ENCODE measurements at regions not wholly inside any gene's neighbourhood (a gene's known extent, or its start where the extent isn't known, plus 50 kb on each side); places are given as distances from the start of the nearest gene placed in this dataset.

DNA sequence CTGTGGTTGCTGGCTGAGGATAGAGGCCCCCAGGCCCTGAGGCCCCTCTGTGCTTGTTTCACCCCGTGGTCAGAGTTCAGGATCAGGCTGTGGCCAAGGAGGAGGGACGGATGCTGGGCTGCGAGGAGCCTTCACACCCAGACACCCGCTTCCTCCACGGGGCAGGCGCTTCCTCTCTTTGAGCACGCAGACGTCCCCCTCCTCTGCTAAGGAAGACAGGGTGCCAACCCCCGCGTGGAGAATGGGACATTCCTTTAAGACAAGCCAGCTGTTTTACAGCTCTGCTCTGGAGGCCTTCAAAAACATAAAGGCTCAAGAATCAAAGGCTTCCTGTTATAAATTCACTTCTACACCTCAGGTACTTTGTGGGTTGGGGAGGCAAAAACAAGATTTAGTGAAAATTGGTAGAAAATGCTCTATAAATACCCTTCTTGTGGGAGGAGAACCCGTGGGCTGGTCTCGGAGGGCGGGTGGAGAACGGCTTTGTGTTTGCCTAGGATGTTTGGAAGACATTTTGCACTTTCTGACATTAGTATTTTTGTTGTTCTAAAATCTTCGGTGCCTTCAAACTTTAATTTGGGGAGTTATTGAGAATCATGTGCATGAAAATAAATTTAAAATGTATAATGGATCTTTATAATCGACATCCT lies 60.8 kb upstream of the FOXF1 start:
- H3K4me1 ChIP-seq = no peaks in the 10 kb centered on the region
- ATAC-seq (no peak), DNase-seq (ENCODE audit: low read depth in 1 of 2, low spot score in 1 of 2) (no peak), FAIRE-seq (no peak)
- ChIA-PET CTCF (no interaction called here), POLR2A (no interaction called here)
- H3K4me2 ChIP-seq = no peak overlapping the region
- H3K27ac ChIP-seq = no peak overlapping the region
- no peak for TF ChIP-seq CHD2 (IDR thresholded peaks at IDR 0.05; ENCODE audit: low read length, partially characterized antibody)
- no peak for TF ChIP-seq POLR2A (IDR thresholded peaks at IDR 0.05; ENCODE audit: low read length)
- TF ChIP-seq, protein P1, sequence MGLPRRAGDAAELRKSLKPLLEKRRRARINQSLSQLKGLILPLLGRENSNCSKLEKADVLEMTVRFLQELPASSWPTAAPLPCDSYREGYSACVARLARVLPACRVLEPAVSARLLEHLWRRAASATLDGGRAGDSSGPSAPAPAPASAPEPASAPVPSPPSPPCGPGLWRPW (IDR thresholded peaks at IDR 0.05) = no peak
- TF ChIP-seq GATA3 (IDR thresholded peaks at IDR 0.05; ENCODE audit: borderline replicate concordance) = no peak
- TF ChIP-seq JUN (IDR thresholded peaks at IDR 0.05) = no peak
- TF ChIP-seq FOSL2 (IDR thresholded peaks at IDR 0.05) = no peak
- no peak for TF ChIP-seq FOSL2 (CRISPR knock-in tag; IDR thresholded peaks at IDR 0.05)
- no peak for TF ChIP-seq HOXB13 (CRISPR knock-in tag; IDR thresholded peaks at IDR 0.05; ENCODE audit: low read depth)
- no peak for TF ChIP-seq CBX2 (IDR thresholded peaks at IDR 0.05; ENCODE audit: borderline replicate concordance, low read depth)
- no peak for TF ChIP-seq KDM1A (IDR thresholded peaks at IDR 0.05; ENCODE audit: low read depth)
- no peak for TF ChIP-seq CEBPB (IDR thresholded peaks at IDR 0.05)
- no peak for TF ChIP-seq ZFP36 (IDR thresholded peaks at IDR 0.05; ENCODE audit: borderline replicate concordance, partially characterized antibody)
- no peak for TF ChIP-seq NPAS2 (CRISPR knock-in tag; IDR thresholded peaks at IDR 0.05; ENCODE audit: borderline replicate concordance)
- no peak for TF ChIP-seq MYC (IDR thresholded peaks at IDR 0.05; ENCODE audit: borderline replicate concordance, low read length)
- no peak for TF ChIP-seq RCOR1 (IDR thresholded peaks at IDR 0.05; ENCODE audit: low read depth, low read length)
- no peak for TF ChIP-seq RFX5 (IDR thresholded peaks at IDR 0.05)
- no peak for TF ChIP-seq HOXA7 (CRISPR knock-in tag; IDR thresholded peaks at IDR 0.05)
- no peak for TF ChIP-seq ZC3H11A (IDR thresholded peaks at IDR 0.05)
- TF ChIP-seq, protein P2, sequence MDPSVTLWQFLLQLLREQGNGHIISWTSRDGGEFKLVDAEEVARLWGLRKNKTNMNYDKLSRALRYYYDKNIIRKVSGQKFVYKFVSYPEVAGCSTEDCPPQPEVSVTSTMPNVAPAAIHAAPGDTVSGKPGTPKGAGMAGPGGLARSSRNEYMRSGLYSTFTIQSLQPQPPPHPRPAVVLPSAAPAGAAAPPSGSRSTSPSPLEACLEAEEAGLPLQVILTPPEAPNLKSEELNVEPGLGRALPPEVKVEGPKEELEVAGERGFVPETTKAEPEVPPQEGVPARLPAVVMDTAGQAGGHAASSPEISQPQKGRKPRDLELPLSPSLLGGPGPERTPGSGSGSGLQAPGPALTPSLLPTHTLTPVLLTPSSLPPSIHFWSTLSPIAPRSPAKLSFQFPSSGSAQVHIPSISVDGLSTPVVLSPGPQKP (IDR thresholded peaks at IDR 0.05; ENCODE audit: low read depth, low read length) = no peak
- TF ChIP-seq HEYL (CRISPR knock-in tag; IDR thresholded peaks at IDR 0.05) = no peak
- TF ChIP-seq KDM5A (IDR thresholded peaks at IDR 0.05) = no peak
- H3K9me3 ChIP-seq = peaks cover 14% of the 10 kb centered on the region; the same call in 2 of the 3 replicates
- H3K4me3 ChIP-seq = no peak overlapping the region
- 16% methylated on average over 13 of the region's 16 CpGs for WGBS (ENCODE audit: missing lambda C conversion rate)

DNA sequence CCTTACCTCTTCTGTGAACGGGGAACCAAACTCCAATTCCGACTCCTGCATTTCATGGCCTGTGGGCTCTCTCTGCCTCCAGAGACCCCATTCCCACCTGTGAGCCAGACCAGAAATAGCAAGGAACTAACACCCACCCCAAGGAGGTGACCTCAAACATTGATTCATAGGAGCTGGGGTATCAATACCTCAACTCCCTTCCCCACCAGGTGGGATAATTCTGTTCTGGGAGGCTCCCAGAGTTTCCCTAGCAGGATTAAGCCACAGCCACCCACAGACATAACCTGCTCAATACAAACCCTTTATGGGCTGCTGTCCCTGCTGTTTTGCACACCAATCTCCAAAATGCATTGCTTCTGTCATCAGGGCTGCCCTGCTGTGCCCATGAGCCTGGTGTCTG lies 59.6 kb upstream of the FOXF1 start:
- ChIA-PET CTCF (no interaction called here), POLR2A (no interaction called here)
- FAIRE-seq (no peak), ATAC-seq (no peak), DNase-seq (ENCODE audit: low read depth in 1 of 2, low spot score in 1 of 2) (no peak)
- TF ChIP-seq RFX5 (IDR thresholded peaks at IDR 0.05) = no peak
- TF ChIP-seq BHLHE40 (IDR thresholded peaks at IDR 0.05; ENCODE audit: low read depth, low read length) = no peak
- TF ChIP-seq, protein P3, sequence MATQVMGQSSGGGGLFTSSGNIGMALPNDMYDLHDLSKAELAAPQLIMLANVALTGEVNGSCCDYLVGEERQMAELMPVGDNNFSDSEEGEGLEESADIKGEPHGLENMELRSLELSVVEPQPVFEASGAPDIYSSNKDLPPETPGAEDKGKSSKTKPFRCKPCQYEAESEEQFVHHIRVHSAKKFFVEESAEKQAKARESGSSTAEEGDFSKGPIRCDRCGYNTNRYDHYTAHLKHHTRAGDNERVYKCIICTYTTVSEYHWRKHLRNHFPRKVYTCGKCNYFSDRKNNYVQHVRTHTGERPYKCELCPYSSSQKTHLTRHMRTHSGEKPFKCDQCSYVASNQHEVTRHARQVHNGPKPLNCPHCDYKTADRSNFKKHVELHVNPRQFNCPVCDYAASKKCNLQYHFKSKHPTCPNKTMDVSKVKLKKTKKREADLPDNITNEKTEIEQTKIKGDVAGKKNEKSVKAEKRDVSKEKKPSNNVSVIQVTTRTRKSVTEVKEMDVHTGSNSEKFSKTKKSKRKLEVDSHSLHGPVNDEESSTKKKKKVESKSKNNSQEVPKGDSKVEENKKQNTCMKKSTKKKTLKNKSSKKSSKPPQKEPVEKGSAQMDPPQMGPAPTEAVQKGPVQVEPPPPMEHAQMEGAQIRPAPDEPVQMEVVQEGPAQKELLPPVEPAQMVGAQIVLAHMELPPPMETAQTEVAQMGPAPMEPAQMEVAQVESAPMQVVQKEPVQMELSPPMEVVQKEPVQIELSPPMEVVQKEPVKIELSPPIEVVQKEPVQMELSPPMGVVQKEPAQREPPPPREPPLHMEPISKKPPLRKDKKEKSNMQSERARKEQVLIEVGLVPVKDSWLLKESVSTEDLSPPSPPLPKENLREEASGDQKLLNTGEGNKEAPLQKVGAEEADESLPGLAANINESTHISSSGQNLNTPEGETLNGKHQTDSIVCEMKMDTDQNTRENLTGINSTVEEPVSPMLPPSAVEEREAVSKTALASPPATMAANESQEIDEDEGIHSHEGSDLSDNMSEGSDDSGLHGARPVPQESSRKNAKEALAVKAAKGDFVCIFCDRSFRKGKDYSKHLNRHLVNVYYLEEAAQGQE (IDR thresholded peaks at IDR 0.05) = no peak
- TF ChIP-seq, protein P4, sequence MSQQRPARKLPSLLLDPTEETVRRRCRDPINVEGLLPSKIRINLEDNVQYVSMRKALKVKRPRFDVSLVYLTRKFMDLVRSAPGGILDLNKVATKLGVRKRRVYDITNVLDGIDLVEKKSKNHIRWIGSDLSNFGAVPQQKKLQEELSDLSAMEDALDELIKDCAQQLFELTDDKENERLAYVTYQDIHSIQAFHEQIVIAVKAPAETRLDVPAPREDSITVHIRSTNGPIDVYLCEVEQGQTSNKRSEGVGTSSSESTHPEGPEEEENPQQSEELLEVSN (IDR thresholded peaks at IDR 0.05; ENCODE audit: borderline replicate concordance, low read depth) = no peak
- Histone ChIP-seq H3K27ac (no peak overlapping the region), H3K4me3 (no peak overlapping the region), H3K4me1 (no peaks in the 10 kb centered on the region), H3K4me2 (no peak overlapping the region), H3K9me3 (peaks cover 14% of the 10 kb centered on the region; the same call in 2 of the 3 replicates)
- 3% methylated on average over 2 of the region's 2 CpGs for WGBS (ENCODE audit: missing lambda C conversion rate)

Data from A549 (cell line).